ENCODE measurements at regions not wholly inside any gene's neighbourhood (a gene's known extent, or its start where the extent isn't known, plus 50 kb on each side); places are given as distances from the start of the nearest gene placed in this dataset.

DNA sequence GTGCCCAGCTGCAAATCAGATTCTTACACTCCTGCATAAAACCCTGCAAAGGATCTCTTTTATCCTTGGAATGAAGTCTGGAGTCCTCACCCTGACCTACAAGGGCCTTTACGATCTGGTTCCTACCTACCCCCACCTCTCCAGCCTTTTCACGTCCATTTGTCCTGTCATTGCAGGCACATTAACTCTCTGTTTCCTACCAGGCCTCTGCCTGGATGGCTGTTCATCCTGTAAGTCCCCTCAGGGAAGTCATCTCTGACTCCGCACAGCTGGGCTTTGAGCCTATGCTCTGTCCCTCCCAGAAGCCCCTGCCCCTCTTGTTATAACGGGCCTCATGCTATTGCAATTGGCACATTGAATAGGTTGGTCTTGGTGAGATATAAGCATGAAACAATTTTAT lies 96.8 kb upstream of the USP24 start:
- Histone ChIP-seq H3K36me3 (replicated peaks; ENCODE audit: low read depth, low read length) (no peaks in the 10 kb centered on the region), H3K4me3 (ENCODE audit: low read length) (no peak overlapping the region), H3K79me2 (ENCODE audit: low read length) (no peaks in the 10 kb centered on the region), H3K27me3 (ENCODE audit: low read depth, low read length) (no peaks in the 10 kb centered on the region), H3K9ac (ENCODE audit: low read length) (no peak overlapping the region), H4K20me1 (ENCODE audit: insufficient read depth, low read length) (no peaks in the 10 kb centered on the region), H2AFZ (ENCODE audit: low read depth, low read length) (no peak overlapping the region), H3K4me1 (ENCODE audit: low read length) (no peaks in the 10 kb centered on the region), H3K27ac (ENCODE audit: low read length) (no peak overlapping the region), H3K9me3 (ENCODE audit: insufficient read depth, low read length) (no peaks in the 10 kb centered on the region), H3K4me2 (ENCODE audit: low read length) (no peak overlapping the region)
- no peak for TF ChIP-seq EZH2phosphoT487 (IDR thresholded peaks at IDR 0.05; ENCODE audit: low read depth)
- TF ChIP-seq, protein P1, sequence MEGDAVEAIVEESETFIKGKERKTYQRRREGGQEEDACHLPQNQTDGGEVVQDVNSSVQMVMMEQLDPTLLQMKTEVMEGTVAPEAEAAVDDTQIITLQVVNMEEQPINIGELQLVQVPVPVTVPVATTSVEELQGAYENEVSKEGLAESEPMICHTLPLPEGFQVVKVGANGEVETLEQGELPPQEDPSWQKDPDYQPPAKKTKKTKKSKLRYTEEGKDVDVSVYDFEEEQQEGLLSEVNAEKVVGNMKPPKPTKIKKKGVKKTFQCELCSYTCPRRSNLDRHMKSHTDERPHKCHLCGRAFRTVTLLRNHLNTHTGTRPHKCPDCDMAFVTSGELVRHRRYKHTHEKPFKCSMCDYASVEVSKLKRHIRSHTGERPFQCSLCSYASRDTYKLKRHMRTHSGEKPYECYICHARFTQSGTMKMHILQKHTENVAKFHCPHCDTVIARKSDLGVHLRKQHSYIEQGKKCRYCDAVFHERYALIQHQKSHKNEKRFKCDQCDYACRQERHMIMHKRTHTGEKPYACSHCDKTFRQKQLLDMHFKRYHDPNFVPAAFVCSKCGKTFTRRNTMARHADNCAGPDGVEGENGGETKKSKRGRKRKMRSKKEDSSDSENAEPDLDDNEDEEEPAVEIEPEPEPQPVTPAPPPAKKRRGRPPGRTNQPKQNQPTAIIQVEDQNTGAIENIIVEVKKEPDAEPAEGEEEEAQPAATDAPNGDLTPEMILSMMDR (IDR thresholded peaks at IDR 0.05; ENCODE audit: low read depth, low read length), result no peak

DNA sequence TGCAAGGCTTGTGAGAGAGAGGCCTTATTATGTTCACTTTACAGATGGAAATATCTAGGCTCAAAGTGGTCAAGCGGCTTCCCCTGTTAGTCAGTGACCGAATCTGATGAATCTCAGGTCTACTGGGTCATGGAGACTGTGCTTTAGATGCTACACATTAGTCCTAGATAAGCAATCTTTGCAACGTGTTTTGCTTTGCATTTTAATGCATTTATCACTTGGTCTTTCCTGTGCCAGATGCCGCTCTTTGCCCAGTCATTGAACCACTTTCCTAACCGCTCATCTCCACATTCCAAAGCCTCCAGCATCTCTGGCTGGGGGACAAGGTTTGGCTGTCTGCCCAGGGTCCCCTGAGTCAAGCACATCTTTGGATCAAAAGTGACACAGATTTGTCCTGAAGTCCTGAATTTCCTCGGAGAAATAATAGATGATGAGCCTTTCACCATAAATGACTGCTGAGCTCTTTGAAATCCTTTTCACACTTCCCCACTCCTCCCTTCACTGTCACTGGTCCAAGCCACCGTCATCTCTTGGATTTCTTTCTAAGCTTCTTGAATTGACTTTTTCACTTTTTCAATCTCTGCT lies 96.0 kb upstream of the USP24 start:
- no peaks in the 10 kb centered on the region for H3K4me1 ChIP-seq (ENCODE audit: low read length)
- no peak overlapping the region for H3K27ac ChIP-seq (ENCODE audit: low read length)
- H3K9me3 ChIP-seq (ENCODE audit: insufficient read depth, low read length), result no peaks in the 10 kb centered on the region
- no peaks in the 10 kb centered on the region for H3K36me3 ChIP-seq (replicated peaks; ENCODE audit: low read depth, low read length)
- H3K4me2 ChIP-seq (ENCODE audit: low read length), result no peak overlapping the region
- H3K79me2 ChIP-seq (ENCODE audit: low read length), result no peaks in the 10 kb centered on the region
- no peaks in the 10 kb centered on the region for H4K20me1 ChIP-seq (ENCODE audit: insufficient read depth, low read length)
- H3K4me3 ChIP-seq (ENCODE audit: low read length), result no peak overlapping the region
- TF ChIP-seq, protein P1 (IDR thresholded peaks at IDR 0.05; ENCODE audit: low read depth, low read length), result no peak
- H3K9ac ChIP-seq (ENCODE audit: low read length), result no peak overlapping the region
- 0 out of 2 replicates have a peak, but pooled peaks cover 2% of the 10 kb centered on the region for H3K27me3 ChIP-seq (ENCODE audit: low read depth, low read length)
- no peak overlapping the region for H2AFZ ChIP-seq (ENCODE audit: low read depth, low read length)

DNA sequence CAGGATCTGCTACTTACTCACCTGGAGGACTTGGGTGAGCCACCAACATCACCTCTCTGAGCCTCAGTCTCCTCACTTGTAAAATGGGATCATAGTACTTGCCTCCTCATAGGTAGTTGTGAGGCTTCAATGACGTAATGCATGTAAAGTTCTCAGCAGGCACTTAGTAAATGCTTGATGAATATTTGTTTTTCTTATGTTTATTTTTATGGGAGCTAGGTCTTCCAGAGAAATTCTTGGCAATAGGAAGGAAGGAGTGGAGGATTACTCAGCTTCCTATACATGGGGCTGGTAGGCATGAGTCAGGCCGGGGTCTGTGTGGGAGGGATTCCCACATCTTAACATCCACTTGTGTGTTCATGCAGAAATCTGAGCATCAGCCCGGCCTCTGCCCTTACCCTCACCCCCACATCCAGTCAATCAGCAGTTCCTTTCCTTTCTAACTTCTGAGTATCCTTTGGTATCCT lies 95.4 kb upstream of the USP24 start:
- Histone ChIP-seq H3K4me3 (ENCODE audit: low read length) (no peak overlapping the region), H3K27ac (ENCODE audit: low read length) (no peak overlapping the region), H3K27me3 (ENCODE audit: low read depth, low read length) (peaks cover 7% of the 10 kb centered on the region; the same call in 1 of the 2 replicates), H3K79me2 (ENCODE audit: low read length) (no peaks in the 10 kb centered on the region), H3K9ac (ENCODE audit: low read length) (no peak overlapping the region), H2AFZ (ENCODE audit: low read depth, low read length) (no peak overlapping the region), H3K4me2 (ENCODE audit: low read length) (no peak overlapping the region), H3K36me3 (replicated peaks; ENCODE audit: low read depth, low read length) (no peaks in the 10 kb centered on the region), H3K9me3 (ENCODE audit: insufficient read depth, low read length) (no peaks in the 10 kb centered on the region), H3K4me1 (ENCODE audit: low read length) (no peaks in the 10 kb centered on the region), H4K20me1 (ENCODE audit: insufficient read depth, low read length) (no peaks in the 10 kb centered on the region)
- TF ChIP-seq, protein P1 (IDR thresholded peaks at IDR 0.05; ENCODE audit: low read depth, low read length), result no peak
- TF ChIP-seq EZH2phosphoT487 (IDR thresholded peaks at IDR 0.05; ENCODE audit: low read depth), result no peak

DNA sequence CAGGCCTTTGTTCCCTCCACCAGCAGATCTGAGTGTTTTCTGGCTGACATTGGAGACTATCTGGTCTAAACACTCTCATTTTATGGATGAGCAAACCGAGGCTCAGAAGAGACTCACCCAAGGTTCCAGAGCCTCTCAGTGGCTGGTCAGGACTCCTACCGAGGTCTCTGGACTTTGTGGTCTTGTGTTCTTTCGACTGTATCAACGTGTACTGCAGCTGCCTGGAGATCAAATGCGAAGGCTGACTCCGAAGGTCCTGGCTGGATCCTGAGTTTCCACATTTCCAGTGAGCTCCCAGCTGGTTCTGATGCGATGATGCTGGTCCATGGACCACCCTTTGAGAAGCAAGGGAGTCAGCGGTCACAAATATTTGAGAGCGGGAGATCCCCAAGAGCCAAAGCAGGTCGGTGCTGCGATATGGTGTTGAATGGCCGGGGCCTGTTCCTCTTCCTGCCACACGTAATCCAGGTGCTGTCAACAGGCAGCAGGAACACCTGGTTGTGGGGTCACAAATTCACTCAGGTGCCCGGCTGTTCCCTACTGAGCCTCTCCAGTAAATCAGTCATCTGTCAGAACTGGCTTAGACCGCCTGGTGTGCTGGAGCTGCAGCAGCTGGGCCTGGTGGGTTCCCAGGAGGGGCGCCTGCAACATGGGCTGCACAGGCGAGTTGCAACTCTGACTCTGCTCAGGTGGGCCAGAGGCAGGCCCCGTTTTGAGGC lies 94.8 kb upstream of the USP24 start:
- no peak overlapping the region for H3K27ac ChIP-seq (ENCODE audit: low read length)
- H4K20me1 ChIP-seq (ENCODE audit: insufficient read depth, low read length), result no peaks in the 10 kb centered on the region
- TF ChIP-seq, protein P1 (IDR thresholded peaks at IDR 0.05; ENCODE audit: low read depth, low read length), result no peak
- no peak for TF ChIP-seq EZH2phosphoT487 (IDR thresholded peaks at IDR 0.05; ENCODE audit: low read depth)

More for the DNA sequence above, 94.8 kb upstream of the USP24 start:
- no peak overlapping the region for H2AFZ ChIP-seq (ENCODE audit: low read depth, low read length)
- H3K79me2 ChIP-seq (ENCODE audit: low read length), result no peaks in the 10 kb centered on the region
- H3K4me2 ChIP-seq (ENCODE audit: low read length), result no peak overlapping the region
- no peaks in the 10 kb centered on the region for H3K4me1 ChIP-seq (ENCODE audit: low read length)
- no peak overlapping the region for H3K4me3 ChIP-seq (ENCODE audit: low read length)
- H3K27me3 ChIP-seq (ENCODE audit: low read depth, low read length), result peaks cover 9% of the 10 kb centered on the region; the same call in 1 of the 2 replicates
- no peaks in the 10 kb centered on the region for H3K9me3 ChIP-seq (ENCODE audit: insufficient read depth, low read length)
- no peaks in the 10 kb centered on the region for H3K36me3 ChIP-seq (replicated peaks; ENCODE audit: low read depth, low read length)
- no peak overlapping the region for H3K9ac ChIP-seq (ENCODE audit: low read length)

All from OCI-LY3 (cell line).